K562 (cell line): ENCODE measurements at regions not wholly inside any gene's neighbourhood (a gene's known extent, or its start where the extent isn't known, plus 50 kb on each side); places are given as distances from the start of the nearest gene placed in this dataset.

ENCODE experiments used
- HDAC6 ChIP-seq: IDR thresholded peaks from 2 replicates; pipeline ENCODE4 v1.6.1; 2012; ENCODE audit warnings: low read depth, mild to moderate bottlenecking, control low read depth, inconsistent platforms, low read length, moderate library complexity
- MYC ChIP-seq, 2 experiments: fragments of 250-450 bp in 1 of 2; sonication (Bioruptor Pico) in 1 of 2; IDR thresholded peaks; 2 replicates each; pipeline versions ENCODE4 v1.5.1 to v1.6.1; 2012 to 2021; ENCODE audit warnings: low read depth in 2 of 2, borderline replicate concordance in 1 of 2, improper control_type of control experiment in 1 of 2, low read length in 1 of 2, mild to moderate bottlenecking in 1 of 2, moderate library complexity in 1 of 2
- ZNF280B ChIP-seq: fragments of 250-450 bp; sonication (Bioruptor Pico); IDR thresholded peaks from 2 replicates; pipeline ENCODE4 v1.5.1; 2021; ENCODE audit warnings: mild to moderate bottlenecking

GRCh38 chr7:130971297-130971696 lies 237.3 kb upstream of the KLF14 start:
- no peak for TF ChIP-seq ZNF280B (CRISPR knock-in tag)
- TF ChIP-seq HDAC6 = no peak
- TF ChIP-seq MYC (IDR thresholded peaks at IDR 0.05; ENCODE audit: low read depth, low read length) = no peak
- no peak for TF ChIP-seq MYC (CRISPR knock-in tag; IDR thresholded peaks at IDR 0.05; ENCODE audit: borderline replicate concordance, low read depth)
